ENCODE measurements at regions not wholly inside any gene's neighbourhood (a gene's known extent, or its start where the extent isn't known, plus 50 kb on each side); places are given as distances from the start of the nearest gene placed in this dataset.

DNA sequence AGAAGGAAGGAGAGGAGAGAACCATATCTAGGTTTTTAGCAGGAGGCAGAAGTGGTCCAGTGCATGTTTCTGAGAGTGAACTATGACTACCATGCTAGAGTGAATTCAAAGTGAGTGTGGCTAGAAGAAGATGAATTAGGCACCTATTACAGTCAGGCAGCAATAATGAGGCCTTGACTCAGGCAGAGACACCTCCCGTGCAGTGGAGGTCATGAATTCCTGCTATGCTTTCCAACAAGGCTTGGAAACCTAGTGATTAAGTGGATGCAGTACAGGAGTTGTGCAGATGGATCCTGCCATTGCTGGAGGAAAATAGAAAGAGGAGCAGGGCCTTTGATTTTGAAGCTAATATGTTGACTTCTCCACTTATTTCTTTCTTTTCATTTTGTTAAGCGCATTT, 581.5 kb downstream of the RWDD3 start:
- TF ChIP-seq EP300 (IDR thresholded peaks at IDR 0.05; ENCODE audit: low read depth): no peak
- TF ChIP-seq POLR2A (IDR thresholded peaks at IDR 0.05): no peak
- TF ChIP-seq, protein P1, sequence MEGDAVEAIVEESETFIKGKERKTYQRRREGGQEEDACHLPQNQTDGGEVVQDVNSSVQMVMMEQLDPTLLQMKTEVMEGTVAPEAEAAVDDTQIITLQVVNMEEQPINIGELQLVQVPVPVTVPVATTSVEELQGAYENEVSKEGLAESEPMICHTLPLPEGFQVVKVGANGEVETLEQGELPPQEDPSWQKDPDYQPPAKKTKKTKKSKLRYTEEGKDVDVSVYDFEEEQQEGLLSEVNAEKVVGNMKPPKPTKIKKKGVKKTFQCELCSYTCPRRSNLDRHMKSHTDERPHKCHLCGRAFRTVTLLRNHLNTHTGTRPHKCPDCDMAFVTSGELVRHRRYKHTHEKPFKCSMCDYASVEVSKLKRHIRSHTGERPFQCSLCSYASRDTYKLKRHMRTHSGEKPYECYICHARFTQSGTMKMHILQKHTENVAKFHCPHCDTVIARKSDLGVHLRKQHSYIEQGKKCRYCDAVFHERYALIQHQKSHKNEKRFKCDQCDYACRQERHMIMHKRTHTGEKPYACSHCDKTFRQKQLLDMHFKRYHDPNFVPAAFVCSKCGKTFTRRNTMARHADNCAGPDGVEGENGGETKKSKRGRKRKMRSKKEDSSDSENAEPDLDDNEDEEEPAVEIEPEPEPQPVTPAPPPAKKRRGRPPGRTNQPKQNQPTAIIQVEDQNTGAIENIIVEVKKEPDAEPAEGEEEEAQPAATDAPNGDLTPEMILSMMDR (IDR thresholded peaks at IDR 0.05): no peak
